Fibroblast of lung (primary cell): ENCODE measurements at regions not wholly inside any gene's neighbourhood (a gene's known extent, or its start where the extent isn't known, plus 50 kb on each side); places are given as distances from the start of the nearest gene placed in this dataset.

Experiments used
- CTCF ChIP-seq, 2 donors: IDR thresholded peaks in 1 of 2; conservative IDR thresholded peaks in 1 of 2; 1 replicate in 1 of 2; 2 replicates in 1 of 2; pipeline ENCODE4 v1.5.1; 2011 to 2012; ENCODE audit warnings: low read length in 2 of 2, control low read depth in 1 of 2, inconsistent platforms in 1 of 2, low read depth in 1 of 2, mild to moderate bottlenecking in 1 of 2
- EZH2 ChIP-seq: IDR thresholded peaks from 2 replicates; pipeline ENCODE4 v1.5.1; 2012; ENCODE audit warnings: low read length, control low read depth, mild to moderate bottlenecking; ENCODE audit errors: missing control alignments

GRCh38 chr20:57108742-57109570 lies 157.5 kb downstream of the BMP7 start:
- TF ChIP-seq CTCF (conservative IDR thresholded peaks at IDR 0.05 in 1 of 2, IDR thresholded peaks at IDR 0.05 in 1 of 2; ENCODE audit: low read depth in 1 of 2, low read length in 2 of 2) (no peak), EZH2 (no peak)
